Upper lobe of left lung (tissue), 4 donors: ENCODE measurements at regions not wholly inside any gene's neighbourhood (a gene's known extent, or its start where the extent isn't known, plus 50 kb on each side); places are given as distances from the start of the nearest gene placed in this dataset.

Experiments
- EP300 ChIP-seq, 4 donors: sonication (generic); formaldehyde crosslinking; IDR thresholded peaks; one replicate each; pipeline ENCODE4 v1.5.1; 2017; ENCODE audit warnings: antibody characterized with exemption in 4 of 4, control low read depth in 2 of 4
- POLR2A ChIP-seq, 4 donors: fragments of 450-650 bp; IDR thresholded peaks; one replicate each; pipeline ENCODE4 v1.5.1; 2016 to 2017; ENCODE audit warnings: antibody characterized with exemption in 4 of 4, mild to moderate bottlenecking in 2 of 4
- POLR2AphosphoS5 ChIP-seq, 2 donors: sonication (generic); formaldehyde crosslinking; IDR thresholded peaks; one replicate each; pipeline ENCODE4 v1.5.1; 2017; ENCODE audit warnings: antibody characterized with exemption in 2 of 2
- TF ChIP-seq, protein P1 (sequence below), 6 experiments: fragments of 450-650 bp in 4 of 6; fragments of 200-600 bp in 2 of 6; sonication (generic) in 2 of 6; IDR thresholded peaks; one replicate each; pipeline ENCODE4 v1.5.1; 2016 to 2019; ENCODE audit warnings: antibody characterized with exemption in 6 of 6

DNA sequence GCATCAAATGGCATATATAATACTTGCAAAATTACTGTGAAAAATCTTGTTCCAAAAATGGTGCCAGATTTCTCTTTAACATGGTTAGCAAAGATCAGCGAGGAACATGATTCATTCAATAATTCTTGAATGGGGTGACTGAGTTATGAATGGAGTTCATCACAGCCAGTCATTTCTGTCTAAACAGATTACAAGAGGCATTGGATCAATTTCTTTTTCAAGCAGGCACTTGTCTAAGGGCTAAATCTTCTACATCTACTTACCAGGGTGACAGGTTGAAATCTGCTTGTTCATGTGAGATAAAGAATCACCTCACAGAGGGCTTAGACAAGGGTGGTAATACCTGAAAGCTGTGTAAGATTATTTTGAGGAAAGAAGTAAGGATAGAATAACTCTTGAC is 247.7 kb downstream of the ATP23 start:
- TF ChIP-seq, protein P1, sequence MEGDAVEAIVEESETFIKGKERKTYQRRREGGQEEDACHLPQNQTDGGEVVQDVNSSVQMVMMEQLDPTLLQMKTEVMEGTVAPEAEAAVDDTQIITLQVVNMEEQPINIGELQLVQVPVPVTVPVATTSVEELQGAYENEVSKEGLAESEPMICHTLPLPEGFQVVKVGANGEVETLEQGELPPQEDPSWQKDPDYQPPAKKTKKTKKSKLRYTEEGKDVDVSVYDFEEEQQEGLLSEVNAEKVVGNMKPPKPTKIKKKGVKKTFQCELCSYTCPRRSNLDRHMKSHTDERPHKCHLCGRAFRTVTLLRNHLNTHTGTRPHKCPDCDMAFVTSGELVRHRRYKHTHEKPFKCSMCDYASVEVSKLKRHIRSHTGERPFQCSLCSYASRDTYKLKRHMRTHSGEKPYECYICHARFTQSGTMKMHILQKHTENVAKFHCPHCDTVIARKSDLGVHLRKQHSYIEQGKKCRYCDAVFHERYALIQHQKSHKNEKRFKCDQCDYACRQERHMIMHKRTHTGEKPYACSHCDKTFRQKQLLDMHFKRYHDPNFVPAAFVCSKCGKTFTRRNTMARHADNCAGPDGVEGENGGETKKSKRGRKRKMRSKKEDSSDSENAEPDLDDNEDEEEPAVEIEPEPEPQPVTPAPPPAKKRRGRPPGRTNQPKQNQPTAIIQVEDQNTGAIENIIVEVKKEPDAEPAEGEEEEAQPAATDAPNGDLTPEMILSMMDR (IDR thresholded peaks at IDR 0.05) = no peak
- TF ChIP-seq POLR2A (IDR thresholded peaks at IDR 0.05) (no peak), POLR2AphosphoS5 (IDR thresholded peaks at IDR 0.05) (no peak), EP300 (IDR thresholded peaks at IDR 0.05) (no peak)
